HepG2 (cell line): ENCODE measurements at regions not wholly inside any gene's neighbourhood (a gene's known extent, or its start where the extent isn't known, plus 50 kb on each side); places are given as distances from the start of the nearest gene placed in this dataset.

ENCODE experiments used
- ATAC-seq: fragments of 200-7000 bp; cut with Tn5 transposase; 3 replicates; pipeline ENCODE4 v1.9.1; 2020; ENCODE audit warnings: mild to moderate bottlenecking, moderate library complexity
- BruUV-seq: library from RNA; stranded (reverse); fragments of 400-500 nt; replicated peaks from 2 replicates; lab custom pipeline; 2021; lab: Mats Ljungman, UMichigan
- CTCF ChIA-PET: fragments of 300-600 bp; formaldehyde crosslinking; extraction: SDS; loops from one replicate; lab custom pipeline; 2021; ENCODE audit warnings: low total read pairs, inconsistent platforms, low intra/inter-chr PET ratio; lab: Yijun Ruan, JAX
- POLR2A ChIA-PET: fragments of 350-600 bp; sonication (Branson Sonifier 250); formaldehyde crosslinking; loops from one replicate; lab custom pipeline; 2020; ENCODE audit warnings: antibody characterized with exemption, inconsistent platforms; lab: Yijun Ruan, JAX
- DNase-seq: peaks from one replicate; pipeline ENCODE4 v3.0.0-alpha.2; 2015; ENCODE audit warnings: low spot score
- FAIRE-seq: peaks from 3 replicates; lab custom pipeline; 2011; peaks lifted over from hg19 to GRCh38; lab: Jason Lieb, UNC
- H2AFZ ChIP-seq: one replicate; pipeline ENCODE4 v1.6.1; 2011; ENCODE audit warnings: low read length, inconsistent platforms
- H3K27ac ChIP-seq: fragments of 300-600 bp; 3 replicates; pipeline ENCODE4 v1.8.0; 2011; ENCODE audit warnings: mixed run types, mild to moderate bottlenecking, mixed read lengths, low read length, inconsistent platforms; ENCODE audit not compliant: insufficient read depth; ENCODE audit errors: extremely low read length
- H3K27me3 ChIP-seq, 2 experiments: fragments of 200-600 bp in 1 of 2; 2 replicates in 1 of 2; 3 replicates in 1 of 2; pipeline versions ENCODE4 v1.6.0 to v1.8.0; 2011; ENCODE audit warnings: low read length in 2 of 2, mild to moderate bottlenecking in 2 of 2, moderate library complexity in 2 of 2, inconsistent platforms in 1 of 2; ENCODE audit not compliant: insufficient read depth in 2 of 2, control insufficient read depth in 1 of 2
- H3K36me3 ChIP-seq, 2 experiments: fragments of 200-600 bp in 1 of 2; replicated peaks in 1 of 2; 2 replicates in 1 of 2; 3 replicates in 1 of 2; pipeline versions ENCODE4 v1.5.1 to v1.8.0; 2011; ENCODE audit warnings: low read length in 2 of 2, inconsistent platforms in 1 of 2; ENCODE audit not compliant: insufficient read depth in 2 of 2, control insufficient read depth in 1 of 2
- H3K4me1 ChIP-seq: 2 replicates; pipeline ENCODE4 v1.5.1; 2012; ENCODE audit warnings: low read length, inconsistent platforms; ENCODE audit not compliant: insufficient read depth
- H3K4me2 ChIP-seq: 2 replicates; pipeline ENCODE4 v1.6.0; 2011; ENCODE audit warnings: low read depth, low read length, inconsistent platforms
- H3K4me3 ChIP-seq, 3 experiments: fragments of 200-600 bp in 1 of 3; sonication (generic), shearing (Covaris generic) in 1 of 3; replicated peaks in 1 of 3; 2 replicates each; pipeline ENCODE4 v1.5.1; 2011 to 2016; ENCODE audit warnings: low read length in 3 of 3, inconsistent platforms in 2 of 3, low read depth in 2 of 3, mild to moderate bottlenecking in 2 of 3, control low read depth in 1 of 3, mixed read lengths in 1 of 3; ENCODE audit not compliant: insufficient read depth in 1 of 3
- H3K79me2 ChIP-seq: one replicate; pipeline ENCODE4 v1.6.1; 2011; ENCODE audit warnings: low read length, inconsistent platforms; ENCODE audit not compliant: insufficient read depth
- H3K9ac ChIP-seq: 2 replicates; pipeline ENCODE4 v1.6.0; 2011; ENCODE audit warnings: mild to moderate bottlenecking, low read depth, low read length, inconsistent platforms; ENCODE audit not compliant: insufficient read depth
- H3K9me3 ChIP-seq: 2 replicates; pipeline ENCODE4 v1.5.1; 2012; ENCODE audit warnings: mild to moderate bottlenecking, low read length
- H4K20me1 ChIP-seq: 2 replicates; pipeline ENCODE4 v1.6.0; 2011; ENCODE audit warnings: inconsistent platforms, mild to moderate bottlenecking, low read length, moderate library complexity; ENCODE audit not compliant: insufficient read depth
- CCAR2 ChIP-seq: fragments of 200-400 bp; formaldehyde crosslinking; optimal IDR thresholded peaks from 2 replicates; pipeline ENCODE3; 2018; ENCODE audit warnings: low read depth, mild to moderate bottlenecking, low read length, moderate library complexity
- EP300 ChIP-seq, 3 experiments: sonication (generic) in 1 of 3; formaldehyde crosslinking in 1 of 3; IDR thresholded peaks; 2 replicates each; pipeline versions ENCODE4 v1.5.1 to v1.6.1; 2011 to 2020; ENCODE audit warnings: low read depth in 2 of 3, low read length in 2 of 3, borderline replicate concordance in 1 of 3, improper control_type of control experiment in 1 of 3, mild to moderate bottlenecking in 1 of 3, missing genetic modification reagents in 1 of 3, moderate library complexity in 1 of 3
- HNF1B ChIP-seq: sonication (generic); formaldehyde crosslinking; IDR thresholded peaks from 2 replicates; pipeline ENCODE4 v1.5.1; 2020; ENCODE audit warnings: mild to moderate bottlenecking, moderate library complexity, missing genetic modification reagents
- HNRNPK ChIP-seq: fragments of 200-400 bp; formaldehyde crosslinking; IDR thresholded peaks from 2 replicates; pipeline ENCODE4 v1.6.1; 2018; ENCODE audit warnings: low read length, low read depth, moderate library complexity, mild to moderate bottlenecking; ENCODE audit not compliant: poor library complexity, severe bottlenecking
- HOXA9 ChIP-seq: sonication (generic); formaldehyde crosslinking; IDR thresholded peaks from 2 replicates; pipeline ENCODE4 v1.8.1; 2022; ENCODE audit warnings: missing genetic modification reagents, mild to moderate bottlenecking, moderate library complexity, borderline replicate concordance
- RBM39 ChIP-seq: fragments of 200-400 bp; formaldehyde crosslinking; IDR thresholded peaks from one replicate; pipeline ENCODE4 v1.6.1; 2018; ENCODE audit warnings: antibody characterized with exemption, mild to moderate bottlenecking, low read depth, low read length; ENCODE audit not compliant: poor library complexity, severe bottlenecking
- RXRB ChIP-seq: IDR thresholded peaks from 2 replicates; pipeline ENCODE4 v1.6.1; 2016; ENCODE audit warnings: borderline replicate concordance, missing genetic modification reagents, missing compliant biosample characterization
- ZBTB42 ChIP-seq: sonication (generic); formaldehyde crosslinking; IDR thresholded peaks from 2 replicates; pipeline ENCODE4 v1.5.0; 2020; ENCODE audit warnings: mild to moderate bottlenecking, missing genetic modification reagents
- ZNF251 ChIP-seq: sonication (generic); formaldehyde crosslinking; IDR thresholded peaks from 2 replicates; pipeline ENCODE4 v1.9.0; 2021; ENCODE audit warnings: mild to moderate bottlenecking, missing genetic modification reagents
- ZNF292 ChIP-seq: sonication (generic); formaldehyde crosslinking; IDR thresholded peaks from 2 replicates; pipeline ENCODE4 v1.8.1; 2022; ENCODE audit warnings: mild to moderate bottlenecking, low read depth, missing genetic modification reagents, borderline replicate concordance
- ZNF337 ChIP-seq: sonication (generic); formaldehyde crosslinking; IDR thresholded peaks from 2 replicates; pipeline ENCODE4 v1.5.1; 2020; ENCODE audit warnings: missing genetic modification reagents, low read depth, mild to moderate bottlenecking, borderline replicate concordance
- ZNF703 ChIP-seq: sonication (generic); formaldehyde crosslinking; IDR thresholded peaks from 2 replicates; pipeline ENCODE4 v1.5.1; 2020; ENCODE audit warnings: missing genetic modification reagents, mild to moderate bottlenecking, moderate library complexity, borderline replicate concordance
- ZSCAN21 ChIP-seq: sonication (generic); formaldehyde crosslinking; IDR thresholded peaks from 2 replicates; pipeline ENCODE4 v1.8.0; 2022; ENCODE audit warnings: mild to moderate bottlenecking, missing genetic modification reagents, moderate library complexity, borderline replicate concordance
- WGBS: methylation state at CpG from one replicate; pipeline ENCODE4 v1.1.6; 2017; ENCODE audit warnings: low lambda C conversion rate; 5-methylcytosine and 5-hydroxymethylcytosine counted together
- in situ Hi-C: cut with HindIII; loops from 2 replicates; pipeline ENCODE4 v1.10.0; 2017; ENCODE audit warnings: low pct_unique_long_range_greater_than_20kb; ENCODE audit not compliant: extremely low pct_ligation_motif_present
- intact Hi-C: fragments of 100-400 bp; cut with micrococcal nuclease; formaldehyde crosslinking; loops from one replicate; pipeline ENCODE4 v1.10.0; 2022; ENCODE audit not compliant: unreplicated experiment
- TF ChIP-seq, protein P1 (sequence below): sonication (generic); formaldehyde crosslinking; IDR thresholded peaks from 2 replicates; pipeline ENCODE4 v1.5.1; 2020; ENCODE audit warnings: mild to moderate bottlenecking, missing genetic modification reagents, moderate library complexity

- intact Hi-C loops = no loop called here
- no peaks in the 10 kb centered on the region; a peak in 1 of 5 replicates for H3K27me3 ChIP-seq
- FAIRE-seq (no peak), ATAC-seq (no peak)
- CTCF ChIA-PET = no interaction called here
- no peak for TF ChIP-seq HNRNPK
- TF ChIP-seq ZNF251 (CRISPR knock-in tag) = no peak
- no peak for TF ChIP-seq EP300 (IDR thresholded peaks at IDR 0.05; ENCODE audit: low read depth in 2 of 2, low read length in 2 of 2)
- no peak for TF ChIP-seq EP300 (CRISPR knock-in tag; IDR thresholded peaks at IDR 0.05; ENCODE audit: borderline replicate concordance)
- no peak for TF ChIP-seq ZBTB42
- TF ChIP-seq ZSCAN21 (CRISPR knock-in tag) = no peak
- no peak for TF ChIP-seq ZNF292 (CRISPR knock-in tag)
- TF ChIP-seq HNF1B = no peak
- TF ChIP-seq ZNF703 (CRISPR knock-in tag) = no peak
- no peak for TF ChIP-seq CCAR2
- no peak for TF ChIP-seq RXRB (CRISPR knock-in tag)
- no peak for TF ChIP-seq HOXA9 (CRISPR knock-in tag)
- TF ChIP-seq ZNF337 (CRISPR knock-in tag) = no peak
- TF ChIP-seq RBM39 = no peak
- TF ChIP-seq, protein P1, sequence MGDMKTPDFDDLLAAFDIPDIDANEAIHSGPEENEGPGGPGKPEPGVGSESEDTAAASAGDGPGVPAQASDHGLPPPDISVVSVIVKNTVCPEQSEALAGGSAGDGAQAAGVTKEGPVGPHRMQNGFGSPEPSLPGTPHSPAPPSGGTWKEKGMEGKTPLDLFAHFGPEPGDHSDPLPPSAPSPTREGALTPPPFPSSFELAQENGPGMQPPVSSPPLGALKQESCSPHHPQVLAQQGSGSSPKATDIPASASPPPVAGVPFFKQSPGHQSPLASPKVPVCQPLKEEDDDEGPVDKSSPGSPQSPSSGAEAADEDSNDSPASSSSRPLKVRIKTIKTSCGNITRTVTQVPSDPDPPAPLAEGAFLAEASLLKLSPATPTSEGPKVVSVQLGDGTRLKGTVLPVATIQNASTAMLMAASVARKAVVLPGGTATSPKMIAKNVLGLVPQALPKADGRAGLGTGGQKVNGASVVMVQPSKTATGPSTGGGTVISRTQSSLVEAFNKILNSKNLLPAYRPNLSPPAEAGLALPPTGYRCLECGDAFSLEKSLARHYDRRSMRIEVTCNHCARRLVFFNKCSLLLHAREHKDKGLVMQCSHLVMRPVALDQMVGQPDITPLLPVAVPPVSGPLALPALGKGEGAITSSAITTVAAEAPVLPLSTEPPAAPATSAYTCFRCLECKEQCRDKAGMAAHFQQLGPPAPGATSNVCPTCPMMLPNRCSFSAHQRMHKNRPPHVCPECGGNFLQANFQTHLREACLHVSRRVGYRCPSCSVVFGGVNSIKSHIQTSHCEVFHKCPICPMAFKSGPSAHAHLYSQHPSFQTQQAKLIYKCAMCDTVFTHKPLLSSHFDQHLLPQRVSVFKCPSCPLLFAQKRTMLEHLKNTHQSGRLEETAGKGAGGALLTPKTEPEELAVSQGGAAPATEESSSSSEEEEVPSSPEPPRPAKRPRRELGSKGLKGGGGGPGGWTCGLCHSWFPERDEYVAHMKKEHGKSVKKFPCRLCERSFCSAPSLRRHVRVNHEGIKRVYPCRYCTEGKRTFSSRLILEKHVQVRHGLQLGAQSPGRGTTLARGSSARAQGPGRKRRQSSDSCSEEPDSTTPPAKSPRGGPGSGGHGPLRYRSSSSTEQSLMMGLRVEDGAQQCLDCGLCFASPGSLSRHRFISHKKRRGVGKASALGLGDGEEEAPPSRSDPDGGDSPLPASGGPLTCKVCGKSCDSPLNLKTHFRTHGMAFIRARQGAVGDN (CRISPR knock-in tag) = no peak
- TF ChIP-seq, all 625 proteins: peak for 0
- H3K9ac ChIP-seq = no peak overlapping the region
- POLR2A ChIA-PET = no interaction called here
- H3K4me3 ChIP-seq = no peak overlapping the region
- H4K20me1 ChIP-seq = no peaks in the 10 kb centered on the region
- H3K9me3 ChIP-seq = no peaks in the 10 kb centered on the region
- no TSS peak for BruUV-seq
- DNase-seq = no peak
- WGBS = 90% methylated on average over 7 of the region's 7 CpGs
- no peak overlapping the region for H2AFZ ChIP-seq
- no peaks in the 10 kb centered on the region for H3K36me3 ChIP-seq
- H3K4me1 ChIP-seq = no peaks in the 10 kb centered on the region
- no peak overlapping the region for H3K27ac ChIP-seq
- H3K79me2 ChIP-seq = no peaks in the 10 kb centered on the region
- in situ Hi-C loops = no loop called here
- no peak overlapping the region for H3K4me2 ChIP-seq
Measured at GRCh38 chr7:29657856-29658255, 94.2 kb downstream of the PRR15 start.
